H1 (cell line): ENCODE measurements at regions not wholly inside any gene's neighbourhood (a gene's known extent, or its start where the extent isn't known, plus 50 kb on each side); places are given as distances from the start of the nearest gene placed in this dataset.
"Not testable (repeated sequence)": the region's sequence is repeated elsewhere in the genome, so short reads cannot be mapped to it uniquely, and the experiment has no call there.

Source experiments
- CTCF ChIA-PET: fragments of 300-600 bp; sonication (Branson Sonifier 250); formaldehyde crosslinking; loops from one replicate; lab custom pipeline; 2021; ENCODE audit not compliant: partially characterized antibody; lab: Charles Lee
- POLR2A ChIA-PET: fragments of 300-600 bp; sonication (Branson Sonifier 250); formaldehyde crosslinking; loops from one replicate; lab custom pipeline; 2021; ENCODE audit warnings: inconsistent platforms; ENCODE audit not compliant: partially characterized antibody; lab: Charles Lee
- DNase-seq, 2 experiments: peaks; one replicate each; pipeline versions ENCODE4 v3.0.0 to v3.0.0-alpha.2; 2010 to 2022; ENCODE audit warnings: low spot score in 2 of 2, low read depth in 1 of 2, mixed read lengths in 1 of 2
- FAIRE-seq: peaks from 2 replicates; lab custom pipeline; 2011; peaks lifted over from hg19 to GRCh38; lab: Jason Lieb, UNC
- H2AFZ ChIP-seq: 2 replicates; pipeline ENCODE4 v1.8.1; 2012; ENCODE audit warnings: low read length, inconsistent platforms
- H2AK5ac ChIP-seq: 2 replicates; pipeline ENCODE4 v1.6.1; 2013; ENCODE audit warnings: low read depth, low read length
- H2BK120ac ChIP-seq: replicated peaks from 2 replicates; pipeline ENCODE3; 2013; ENCODE audit warnings: low read depth, low read length, inconsistent platforms
- H2BK12ac ChIP-seq: 2 replicates; pipeline ENCODE4 v1.6.1; 2013; ENCODE audit warnings: low read depth, low read length
- H2BK15ac ChIP-seq: 2 replicates; pipeline ENCODE4 v1.6.1; 2013; ENCODE audit warnings: low read length
- H2BK20ac ChIP-seq: 2 replicates; pipeline ENCODE4 v1.6.1; 2013; ENCODE audit warnings: low read length
- H2BK5ac ChIP-seq: 2 replicates; pipeline ENCODE4 v1.6.1; 2013; ENCODE audit warnings: low read depth, low read length
- H3K14ac ChIP-seq: 2 replicates; pipeline ENCODE4 v1.6.1; 2013; ENCODE audit warnings: inconsistent platforms; ENCODE audit not compliant: insufficient read length
- H3K18ac ChIP-seq: 2 replicates; pipeline ENCODE4 v1.6.1; 2013; ENCODE audit warnings: low read length; ENCODE audit errors: extremely low read depth
- H3K23ac ChIP-seq: 2 replicates; pipeline ENCODE4 v1.6.1; 2013; ENCODE audit warnings: inconsistent platforms; ENCODE audit not compliant: insufficient read length
- H3K23me2 ChIP-seq: 2 replicates; pipeline ENCODE4 v1.6.1; 2013; ENCODE audit warnings: low read depth, low read length
- H3K27ac ChIP-seq: 2 replicates; pipeline ENCODE4 v1.6.1; 2011; ENCODE audit warnings: low read depth, low read length, inconsistent platforms
- H3K27me3 ChIP-seq, 4 experiments: replicated peaks in 1 of 4; 1 replicate in 1 of 4; 2 replicates in 3 of 4; pipeline versions ENCODE4 v1.6.1 to v1.8.1; 2011 to 2013; ENCODE audit warnings: low read length in 3 of 4, mild to moderate bottlenecking in 3 of 4, inconsistent platforms in 2 of 4, mixed read lengths in 2 of 4, moderate library complexity in 1 of 4; ENCODE audit not compliant: control insufficient read depth in 3 of 4, insufficient read depth in 3 of 4; ENCODE audit errors: extremely low read depth in 1 of 4
- H3K36me3 ChIP-seq, 4 experiments: 2 replicates each; pipeline versions ENCODE4 v1.6.1 to v1.8.1; 2011 to 2013; ENCODE audit warnings: mild to moderate bottlenecking in 4 of 4, low read length in 3 of 4, moderate library complexity in 2 of 4, control low read depth in 1 of 4, inconsistent platforms in 1 of 4; ENCODE audit not compliant: insufficient read depth in 4 of 4, control insufficient read depth in 2 of 4
- H3K4ac ChIP-seq: replicated peaks from 2 replicates; pipeline ENCODE3; 2013; ENCODE audit warnings: low read length, low read depth, mixed read lengths, inconsistent platforms; ENCODE audit not compliant: insufficient read length
- H3K4me1 ChIP-seq, 4 experiments: replicated peaks in 1 of 4; 1 replicate in 1 of 4; 2 replicates in 3 of 4; pipeline versions ENCODE4 v1.6.1 to v1.8.1; 2011 to 2013; ENCODE audit warnings: low read length in 3 of 4, inconsistent platforms in 2 of 4, mixed read lengths in 1 of 4; ENCODE audit not compliant: insufficient read depth in 4 of 4, control insufficient read depth in 3 of 4
- H3K4me2 ChIP-seq, 2 experiments: 2 replicates each; pipeline versions ENCODE4 v1.6.1 to v1.8.1; 2011 to 2013; ENCODE audit warnings: low read depth in 2 of 2, low read length in 2 of 2, control low read depth in 1 of 2, inconsistent platforms in 1 of 2, mild to moderate bottlenecking in 1 of 2; ENCODE audit not compliant: insufficient read depth in 1 of 2
- H3K4me3 ChIP-seq, 4 experiments: fragments of 200-600, 300-600 bp in 1 of 4; sonication (generic), shearing (Covaris generic), sonication (Bioruptor Twin) in 1 of 4; 2 replicates each; pipeline versions ENCODE4 v1.5.1 to v1.8.1; 2011 to 2016; ENCODE audit warnings: low read length in 4 of 4, low read depth in 3 of 4, control low read depth in 2 of 4, inconsistent platforms in 2 of 4, mild to moderate bottlenecking in 2 of 4, mixed read lengths in 1 of 4, moderate library complexity in 1 of 4; ENCODE audit not compliant: insufficient read depth in 2 of 4; ENCODE audit errors: extremely low read depth in 1 of 4
- H3K56ac ChIP-seq: replicated peaks from 2 replicates; pipeline ENCODE3; 2013; ENCODE audit warnings: low read depth, mild to moderate bottlenecking, mixed read lengths, low read length, inconsistent platforms; ENCODE audit not compliant: insufficient read length
- H3K79me1 ChIP-seq: 2 replicates; pipeline ENCODE4 v1.6.1; 2013; ENCODE audit warnings: low read depth, low read length, control low read depth
- H3K79me2 ChIP-seq, 2 experiments: 2 replicates each; pipeline versions ENCODE4 v1.6.1 to v1.8.1; 2012 to 2013; ENCODE audit warnings: low read length in 2 of 2, mild to moderate bottlenecking in 2 of 2, inconsistent platforms in 1 of 2; ENCODE audit not compliant: insufficient read depth in 2 of 2, control insufficient read depth in 1 of 2
- H3K9ac ChIP-seq, 4 experiments: replicated peaks in 1 of 4; 1 replicate in 1 of 4; 2 replicates in 3 of 4; pipeline versions ENCODE4 v1.6.1 to v1.8.1; 2011 to 2013; ENCODE audit warnings: low read depth in 3 of 4, low read length in 3 of 4, control low read depth in 2 of 4, mild to moderate bottlenecking in 2 of 4, moderate library complexity in 2 of 4, inconsistent platforms in 1 of 4; ENCODE audit errors: extremely low read depth in 1 of 4
- H3K9me3 ChIP-seq, 2 experiments: 2 replicates each; pipeline versions ENCODE4 v1.6.1 to v1.8.1; 2012 to 2013; ENCODE audit warnings: mild to moderate bottlenecking in 2 of 2, moderate library complexity in 2 of 2, control low read depth in 1 of 2, inconsistent platforms in 1 of 2, low read depth in 1 of 2, low read length in 1 of 2, mixed read lengths in 1 of 2; ENCODE audit not compliant: insufficient read depth in 2 of 2
- H4K20me1 ChIP-seq, 2 experiments: replicated peaks in 1 of 2; 2 replicates each; pipeline versions ENCODE3 to v1.8.1; 2011 to 2013; ENCODE audit warnings: inconsistent platforms in 2 of 2, low read length in 2 of 2, mild to moderate bottlenecking in 1 of 2; ENCODE audit not compliant: insufficient read depth in 2 of 2, control insufficient read depth in 1 of 2
- H4K5ac ChIP-seq: 2 replicates; pipeline ENCODE4 v1.6.1; 2013; ENCODE audit warnings: low read length, low read depth, mixed read lengths, inconsistent platforms; ENCODE audit not compliant: insufficient read length
- H4K8ac ChIP-seq: 2 replicates; pipeline ENCODE4 v1.8.0; 2013; ENCODE audit warnings: mild to moderate bottlenecking, moderate library complexity, low read length, inconsistent platforms; ENCODE audit not compliant: insufficient read depth; ENCODE audit errors: extremely low read depth
- H4K91ac ChIP-seq: replicated peaks from 2 replicates; pipeline ENCODE3; 2013; ENCODE audit warnings: low read length, mixed read lengths, inconsistent platforms; ENCODE audit not compliant: insufficient read length
- WGBS, 2 experiments: shearing (Covaris generic) in 1 of 2; methylation state at CpG; one replicate each; pipeline versions ENCODE4 v1.1.6 to v1.1.7; 2013 to 2015; ENCODE audit warnings: low lambda C conversion rate in 2 of 2, mixed read lengths in 2 of 2, inconsistent platforms in 1 of 2, low coverage in 1 of 2, missing lambda C conversion rate in 1 of 2; ENCODE audit not compliant: insufficient replicate concordance in 2 of 2, insufficient coverage in 1 of 2, insufficient read length in 1 of 2; ENCODE audit errors: extremely low coverage in 1 of 2, missing lambda C conversion rate in 1 of 2; 5-methylcytosine and 5-hydroxymethylcytosine counted together

DNA sequence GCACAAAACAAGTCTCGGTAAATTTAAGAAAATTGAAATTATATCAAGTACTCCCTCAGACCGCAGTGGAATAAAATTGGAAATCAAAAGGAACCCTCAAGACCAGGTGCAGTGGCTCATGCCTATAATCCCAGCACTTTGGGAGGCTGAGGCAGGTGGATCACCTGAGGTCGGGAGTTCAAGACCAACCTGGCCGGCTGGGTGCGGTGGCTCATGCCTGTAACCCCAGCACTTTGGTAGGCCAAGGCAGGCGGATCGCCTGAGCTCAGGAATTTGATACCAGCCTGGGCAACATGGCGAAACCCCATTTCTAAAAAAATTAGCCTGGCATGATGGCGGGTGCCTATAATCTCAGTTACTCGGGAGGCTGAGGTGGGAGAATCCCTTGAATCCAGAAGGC is 135.7 kb upstream of the RAG2 start:
- H3K9me3 ChIP-seq, H3K79me1 ChIP-seq, DNase-seq, H3K4me1 ChIP-seq, H3K14ac ChIP-seq, H3K18ac ChIP-seq, H3K4ac ChIP-seq, H3K79me2 ChIP-seq, H4K20me1 ChIP-seq, POLR2A ChIA-PET, H3K36me3 ChIP-seq, H2BK5ac ChIP-seq, H2AK5ac ChIP-seq, H3K9ac ChIP-seq, FAIRE-seq, H3K23ac ChIP-seq, H4K8ac ChIP-seq, H2AFZ ChIP-seq, H4K5ac ChIP-seq, H3K4me3 ChIP-seq, H3K56ac ChIP-seq, H2BK20ac ChIP-seq, H2BK15ac ChIP-seq, H2BK120ac ChIP-seq, H3K27ac ChIP-seq, H4K91ac ChIP-seq, H3K23me2 ChIP-seq, H3K4me2 ChIP-seq, H2BK12ac ChIP-seq, H3K27me3 ChIP-seq: not testable (repeated sequence)
- CTCF ChIA-PET, result interaction anchor here (0.6 to 15.1 kb wide), 4 partner anchors 14 to 95 kb away, joined by 4 to 235 read pairs (median 10); no protein-coding TSS in a partner anchor
- WGBS, 2 experiments, result 86% methylated on average over 10 of the region's 10 CpGs; no CpG with 5 or more reads in 1 of the 2 experiments
